Neural cell (in vitro differentiated cells): ENCODE measurements at regions not wholly inside any gene's neighbourhood (a gene's known extent, or its start where the extent isn't known, plus 50 kb on each side); places are given as distances from the start of the nearest gene placed in this dataset.

Source experiments
- H2AFZ ChIP-seq: fragments of 200-600, 300-800 bp; sonication (generic), shearing (Covaris generic); 2 replicates; pipeline ENCODE4 v1.6.0; 2014; ENCODE audit warnings: low read depth, mild to moderate bottlenecking, antibody characterized with exemption, low read length, moderate library complexity
- H3F3A ChIP-seq: fragments of 200-600 bp; shearing (Covaris generic); 2 replicates; pipeline ENCODE4 v1.6.1; 2016; ENCODE audit warnings: mild to moderate bottlenecking, moderate library complexity, mixed read lengths, antibody characterized with exemption, low read length; ENCODE audit not compliant: insufficient read depth, poor library complexity, severe bottlenecking
- H3K27ac ChIP-seq: fragments of 200-600, 300-800 bp; sonication (generic), shearing (Covaris generic); 2 replicates; pipeline ENCODE4 v1.5.1; 2014; ENCODE audit warnings: mild to moderate bottlenecking, low read length, moderate library complexity
- H3K27me3 ChIP-seq: fragments of 300-800, 200-600 bp; sonication (generic), shearing (Covaris generic); 2 replicates; pipeline ENCODE4 v1.6.0; 2014; ENCODE audit warnings: mild to moderate bottlenecking, low read depth, low read length, moderate library complexity; ENCODE audit not compliant: insufficient read depth
- H3K36me3 ChIP-seq: fragments of 300-800, 200-600 bp; sonication (generic), shearing (Covaris generic); 2 replicates; pipeline ENCODE4 v1.5.1; 2014; ENCODE audit warnings: mild to moderate bottlenecking, antibody characterized with exemption, low read length, moderate library complexity; ENCODE audit not compliant: insufficient read depth
- H3K4me2 ChIP-seq: fragments of 300-800, 200-600 bp; sonication (generic), shearing (Covaris generic); 2 replicates; pipeline ENCODE4 v1.6.0; 2014; ENCODE audit warnings: mild to moderate bottlenecking, low read length
- H3K4me3 ChIP-seq: fragments of 300-800, 200-600 bp; sonication (generic), shearing (Covaris generic); 2 replicates; pipeline ENCODE4 v1.5.1; 2014; ENCODE audit warnings: mild to moderate bottlenecking, low read length, moderate library complexity
- H3K79me2 ChIP-seq: fragments of 200-600 bp; shearing (Covaris generic); replicated peaks from 2 replicates; pipeline ENCODE4 v1.6.0; 2014; ENCODE audit warnings: mild to moderate bottlenecking, low read length, moderate library complexity; ENCODE audit not compliant: insufficient read depth
- H3K9ac ChIP-seq: fragments of 300-800, 200-600 bp; sonication (generic), shearing (Covaris generic); 2 replicates; pipeline ENCODE4 v1.6.1; 2016; ENCODE audit warnings: mild to moderate bottlenecking, low read length, mixed read lengths
- H3K9me2 ChIP-seq: fragments of 200-600 bp; shearing (Covaris generic); 2 replicates; pipeline ENCODE4 v1.6.1; 2016; ENCODE audit warnings: mild to moderate bottlenecking, low read length, mixed read lengths; ENCODE audit not compliant: insufficient read depth
- H3K9me3 ChIP-seq: fragments of 200-600, 300-800 bp; sonication (generic), shearing (Covaris generic); 2 replicates; pipeline ENCODE4 v1.6.1; 2016; ENCODE audit warnings: mild to moderate bottlenecking, mixed run types, low read length, moderate library complexity, mixed read lengths
- H4K20me1 ChIP-seq: fragments of 200-600 bp; shearing (Covaris generic); 2 replicates; pipeline ENCODE4 v1.6.1; 2016; ENCODE audit warnings: mild to moderate bottlenecking, mixed run types; ENCODE audit not compliant: insufficient read depth
- CTCF ChIP-seq: fragments of 450-650 bp; IDR thresholded peaks from 2 replicates; pipeline ENCODE4 v1.5.1; 2014; ENCODE audit warnings: antibody characterized with exemption, mild to moderate bottlenecking, moderate library complexity; ENCODE audit not compliant: poor library complexity, severe bottlenecking
- EP300 ChIP-seq: fragments of 450-650 bp; conservative IDR thresholded peaks from 2 replicates; pipeline ENCODE4 v1.6.1; 2014; ENCODE audit warnings: antibody characterized with exemption, mild to moderate bottlenecking, moderate library complexity; ENCODE audit not compliant: poor library complexity, severe bottlenecking
- EZH2 ChIP-seq: fragments of 200-600, 300-800 bp; shearing (Covaris generic), sonication (generic); IDR thresholded peaks from 2 replicates; pipeline ENCODE4 v1.6.1; 2014; ENCODE audit warnings: antibody characterized with exemption, low read length, borderline replicate concordance, mild to moderate bottlenecking; ENCODE audit not compliant: insufficient read depth, poor library complexity, severe bottlenecking
- MXI1 ChIP-seq: fragments of 450-650 bp; conservative IDR thresholded peaks from 2 replicates; pipeline ENCODE4 v1.6.1; 2014; ENCODE audit warnings: antibody characterized with exemption, mild to moderate bottlenecking; ENCODE audit not compliant: poor library complexity, severe bottlenecking
- POLR2AphosphoS5 ChIP-seq: IDR thresholded peaks from 2 replicates; pipeline ENCODE4 v1.6.1; 2012
- RAD21 ChIP-seq: fragments of 450-650 bp; conservative IDR thresholded peaks from 2 replicates; pipeline ENCODE4 v1.6.1; 2014; ENCODE audit warnings: antibody characterized with exemption, mild to moderate bottlenecking, moderate library complexity
- REST ChIP-seq: IDR thresholded peaks from 2 replicates; pipeline ENCODE4 v1.6.1; 2012; ENCODE audit warnings: borderline replicate concordance
- SMC3 ChIP-seq: fragments of 450-650 bp; conservative IDR thresholded peaks from 2 replicates; pipeline ENCODE4 v1.6.1; 2014; ENCODE audit warnings: antibody characterized with exemption, mild to moderate bottlenecking, moderate library complexity; ENCODE audit not compliant: poor library complexity
- TAF1 ChIP-seq: IDR thresholded peaks from 2 replicates; pipeline ENCODE4 v1.6.1; 2012; ENCODE audit warnings: low read depth

- H3K27me3 ChIP-seq, result no peaks in the 10 kb centered on the region
- no peak overlapping the region for H3K9ac ChIP-seq
- no peaks in the 10 kb centered on the region for H4K20me1 ChIP-seq
- H3K4me2 ChIP-seq, result no peak overlapping the region
- no peaks in the 10 kb centered on the region for H3K79me2 ChIP-seq
- no peak overlapping the region for H2AFZ ChIP-seq
- no peaks in the 10 kb centered on the region for H3K9me2 ChIP-seq
- no peaks in the 10 kb centered on the region for H3F3A ChIP-seq
- no peaks in the 10 kb centered on the region for H3K9me3 ChIP-seq
- H3K27ac ChIP-seq, result no peak overlapping the region
- H3K4me3 ChIP-seq, result no peak overlapping the region
- TF ChIP-seq TAF1 (no peak), CTCF (no peak), EZH2 (no peak), EP300 (no peak), SMC3 (no peak), RAD21 (no peak), POLR2AphosphoS5 (no peak), MXI1 (no peak), REST (no peak)
- H3K36me3 ChIP-seq, result no peaks in the 10 kb centered on the region
Measured at GRCh38 chr10:31190488-31190887, 128.5 kb upstream of the ZEB1 start.

GRCh38 chr10:31192475-31192874, 126.5 kb upstream of the ZEB1 start:
- no peak overlapping the region for H3K4me3 ChIP-seq
- no peaks in the 10 kb centered on the region for H3K9me2 ChIP-seq
- H4K20me1 ChIP-seq, result no peaks in the 10 kb centered on the region
- H3K27me3 ChIP-seq, result no peaks in the 10 kb centered on the region
- no peak overlapping the region for H3K27ac ChIP-seq
- TF ChIP-seq TAF1 (no peak), REST (no peak), SMC3 (no peak), POLR2AphosphoS5 (no peak), MXI1 (no peak), EP300 (no peak), CTCF (no peak), RAD21 (no peak), EZH2 (no peak)
- H3K4me2 ChIP-seq, result no peak overlapping the region
- no peaks in the 10 kb centered on the region for H3K36me3 ChIP-seq
- no peak overlapping the region for H3K9ac ChIP-seq
- H2AFZ ChIP-seq, result no peak overlapping the region
- no peaks in the 10 kb centered on the region for H3F3A ChIP-seq
- H3K79me2 ChIP-seq, result no peaks in the 10 kb centered on the region
- H3K9me3 ChIP-seq, result no peaks in the 10 kb centered on the region
